DOHH2 (cell line): ENCODE measurements at regions not wholly inside any gene's neighbourhood (a gene's known extent, or its start where the extent isn't known, plus 50 kb on each side); places are given as distances from the start of the nearest gene placed in this dataset.

ENCODE experiments used
- H3F3A ChIP-seq: fragments of 200-600 bp; sonication (generic), shearing (Covaris generic); 2 replicates; pipeline ENCODE4 v1.6.0; 2016; ENCODE audit warnings: antibody characterized with exemption, mild to moderate bottlenecking; ENCODE audit not compliant: control insufficient read depth, insufficient read depth
- H3K27ac ChIP-seq: fragments of 200-600 bp; sonication (generic); 2 replicates; pipeline ENCODE4 v1.5.1; 2014; ENCODE audit warnings: low read depth, mild to moderate bottlenecking, low read length, moderate library complexity
- H3K27me3 ChIP-seq: fragments of 200-600 bp; sonication (generic); 2 replicates; pipeline ENCODE4 v1.6.1; 2014; ENCODE audit warnings: mild to moderate bottlenecking, low read length, mixed read lengths; ENCODE audit not compliant: control insufficient read depth
- H3K36me3 ChIP-seq: fragments of 200-600 bp; sonication (generic); 2 replicates; pipeline ENCODE4 v1.6.1; 2014; ENCODE audit warnings: mild to moderate bottlenecking, low read length, moderate library complexity, mixed read lengths; ENCODE audit not compliant: control insufficient read depth
- H3K4me1 ChIP-seq: fragments of 200-600 bp; sonication (generic); 2 replicates; pipeline ENCODE4 v1.6.1; 2014; ENCODE audit warnings: mild to moderate bottlenecking, low read length, mixed read lengths; ENCODE audit not compliant: control insufficient read depth
- H3K4me2 ChIP-seq: fragments of 200-600 bp; sonication (generic); 2 replicates; pipeline ENCODE4 v1.6.0; 2014; ENCODE audit warnings: mild to moderate bottlenecking, low read length, moderate library complexity
- H3K4me3 ChIP-seq: fragments of 200-600 bp; sonication (generic); 2 replicates; pipeline ENCODE4 v1.5.1; 2014; ENCODE audit warnings: mild to moderate bottlenecking, low read length, mixed read lengths
- H3K79me2 ChIP-seq: fragments of 200-600 bp; sonication (generic); 2 replicates; pipeline ENCODE4 v1.6.1; 2014; ENCODE audit warnings: mild to moderate bottlenecking, low read length, mixed read lengths; ENCODE audit not compliant: control insufficient read depth
- H3K9me2 ChIP-seq: fragments of 200-600 bp; sonication (generic); replicated peaks from 2 replicates; pipeline ENCODE4 v1.6.1; 2014; ENCODE audit warnings: mild to moderate bottlenecking, low read length, mixed read lengths; ENCODE audit not compliant: control insufficient read depth
- H3K9me3 ChIP-seq: fragments of 200-600 bp; sonication (generic); 2 replicates; pipeline ENCODE4 v1.6.1; 2014; ENCODE audit warnings: antibody characterized with exemption, low read length, mixed read lengths; ENCODE audit not compliant: control insufficient read depth, insufficient read depth
- H4K20me1 ChIP-seq: fragments of 200-600 bp; sonication (generic); 2 replicates; pipeline ENCODE4 v1.6.0; 2014; ENCODE audit warnings: low read depth, mild to moderate bottlenecking, antibody characterized with exemption, low read length, moderate library complexity; ENCODE audit not compliant: control insufficient read depth, insufficient read depth
- CTCF ChIP-seq: fragments of 200-600 bp; sonication (generic); IDR thresholded peaks from one replicate; pipeline ENCODE4 v1.5.1; 2014; ENCODE audit warnings: antibody characterized with exemption, mild to moderate bottlenecking, low read depth, low read length; ENCODE audit not compliant: poor library complexity, severe bottlenecking
- EZH2phosphoT487 ChIP-seq: fragments of 200-600 bp; sonication (generic); IDR thresholded peaks from 2 replicates; pipeline ENCODE4 v1.6.1; 2017; ENCODE audit warnings: borderline replicate concordance, mild to moderate bottlenecking, antibody characterized with exemption, low read length, moderate library complexity, mixed read lengths

GRCh38 chr11:129726179-129726578 is 89.5 kb upstream of the TMEM45B start:
- 0 out of 2 replicates have a peak, but pooled peaks cover 3% of the 10 kb centered on the region for H3K27me3 ChIP-seq
- TF ChIP-seq CTCF (no peak), EZH2phosphoT487 (no peak)
- H3F3A ChIP-seq = no peaks in the 10 kb centered on the region
- H3K4me2 ChIP-seq = no peak overlapping the region
- no peaks in the 10 kb centered on the region for H3K79me2 ChIP-seq
- no peaks in the 10 kb centered on the region for H3K9me2 ChIP-seq
- H3K9me3 ChIP-seq = no peaks in the 10 kb centered on the region
- H3K36me3 ChIP-seq = no peaks in the 10 kb centered on the region
- no peaks in the 10 kb centered on the region for H4K20me1 ChIP-seq
- no peak overlapping the region for H3K27ac ChIP-seq
- no peak overlapping the region for H3K4me3 ChIP-seq
- no peaks in the 10 kb centered on the region for H3K4me1 ChIP-seq

- Histone ChIP-seq H3K9me3 (no peaks in the 10 kb centered on the region), H3K4me3 (no peak overlapping the region), H3K9me2 (no peaks in the 10 kb centered on the region), H3K4me2 (no peak overlapping the region), H3K4me1 (no peaks in the 10 kb centered on the region), H3K36me3 (no peaks in the 10 kb centered on the region), H3F3A (no peaks in the 10 kb centered on the region), H3K27ac (no peak overlapping the region), H3K27me3 (0 out of 2 replicates have a peak, but pooled peaks cover 3% of the 10 kb centered on the region), H3K79me2 (no peaks in the 10 kb centered on the region), H4K20me1 (no peaks in the 10 kb centered on the region)
- TF ChIP-seq EZH2phosphoT487 (no peak), CTCF (no peak)
These were observed 87.1 kb upstream of the TMEM45B start for GRCh38 chr11:129728581-129728980.

- no peak overlapping the region for H3K4me2 ChIP-seq
- TF ChIP-seq CTCF = no peak
- no peak for TF ChIP-seq EZH2phosphoT487
- H4K20me1 ChIP-seq = no peaks in the 10 kb centered on the region
- no peaks in the 10 kb centered on the region for H3K36me3 ChIP-seq
- no peaks in the 10 kb centered on the region for H3K4me1 ChIP-seq
- no peaks in the 10 kb centered on the region for H3K9me2 ChIP-seq
- H3K27ac ChIP-seq = no peak overlapping the region
- no peaks in the 10 kb centered on the region for H3F3A ChIP-seq
- 0 out of 2 replicates have a peak, but pooled peaks cover 3% of the 10 kb centered on the region for H3K27me3 ChIP-seq
- no peaks in the 10 kb centered on the region for H3K9me3 ChIP-seq
- H3K4me3 ChIP-seq = no peak overlapping the region
- no peaks in the 10 kb centered on the region for H3K79me2 ChIP-seq
These were observed 86.4 kb upstream of the TMEM45B start for GRCh38 chr11:129729216-129729615.

GRCh38 chr11:129729823-129730222 is 85.8 kb upstream of the TMEM45B start:
- H4K20me1 ChIP-seq = no peaks in the 10 kb centered on the region
- no peaks in the 10 kb centered on the region for H3K9me3 ChIP-seq
- H3K9me2 ChIP-seq = no peaks in the 10 kb centered on the region
- H3K36me3 ChIP-seq = no peaks in the 10 kb centered on the region
- no peak overlapping the region for H3K27ac ChIP-seq
- H3F3A ChIP-seq = no peaks in the 10 kb centered on the region
- H3K79me2 ChIP-seq = no peaks in the 10 kb centered on the region
- no peak overlapping the region for H3K4me2 ChIP-seq
- H3K4me1 ChIP-seq = no peaks in the 10 kb centered on the region
- no peak overlapping the region for H3K4me3 ChIP-seq
- TF ChIP-seq CTCF = no peak
- no peak for TF ChIP-seq EZH2phosphoT487
- H3K27me3 ChIP-seq = 0 out of 2 replicates have a peak, but pooled peaks cover 3% of the 10 kb centered on the region
